GM12891 (cell line): ENCODE measurements at regions not wholly inside any gene's neighbourhood (a gene's known extent, or its start where the extent isn't known, plus 50 kb on each side); places are given as distances from the start of the nearest gene placed in this dataset.

Experiments used
- PAX5 ChIP-seq: IDR thresholded peaks from 2 replicates; pipeline ENCODE4 v1.6.1; 2011; ENCODE audit warnings: low read length, moderate library complexity, mild to moderate bottlenecking; ENCODE audit not compliant: insufficient read depth, severe bottlenecking
- POLR2A ChIP-seq: IDR thresholded peaks from 2 replicates; pipeline ENCODE4 v1.6.1; 2011; ENCODE audit warnings: low read depth, low read length, control low read depth
- POLR2AphosphoS5 ChIP-seq: IDR thresholded peaks from 2 replicates; pipeline ENCODE4 v1.6.1; 2011; ENCODE audit warnings: low read depth, low read length, control low read depth
- POU2F2 ChIP-seq: IDR thresholded peaks from 2 replicates; pipeline ENCODE4 v1.6.1; 2011; ENCODE audit warnings: low read depth, mild to moderate bottlenecking, control low read depth, low read length, moderate library complexity
- TAF1 ChIP-seq: IDR thresholded peaks from 2 replicates; pipeline ENCODE4 v1.6.1; 2011; ENCODE audit warnings: low read depth, low read length, control low read depth

- TF ChIP-seq POLR2AphosphoS5 (no peak), PAX5 (no peak), TAF1 (no peak), POLR2A (no peak), POU2F2 (no peak)
Observed at GRCh38 chr1:81553503-81553902, 247.2 kb upstream of the ADGRL2 start.
